K562 (cell line): ENCODE measurements at regions not wholly inside any gene's neighbourhood (a gene's known extent, or its start where the extent isn't known, plus 50 kb on each side); places are given as distances from the start of the nearest gene placed in this dataset.

Source experiments
- ATAC-seq: fragments of 200-7000 bp; cut with Tn5 transposase; 3 replicates; pipeline ENCODE4 v1.9.1; 2020; ENCODE audit warnings: moderate library complexity
- BruUV-seq: library from RNA; stranded (reverse); fragments of 400-500 nt; replicated peaks from 2 replicates; lab custom pipeline; 2021; lab: Mats Ljungman, UMichigan
- CTCF ChIA-PET: fragments of 300-600 bp; formaldehyde crosslinking; extraction: SDS; loops from one replicate; lab custom pipeline; 2021; ENCODE audit warnings: low intra/inter-chr PET ratio; lab: Yijun Ruan, JAX
- POLR2A ChIA-PET: fragments of 300-600, 350-650 bp; sonication (Branson Sonifier 250); formaldehyde crosslinking; extraction: SDS; loops from one replicate; lab custom pipeline; 2021; ENCODE audit warnings: antibody characterized with exemption, inconsistent platforms; lab: Yijun Ruan, JAX
- DNase-seq, 4 experiments: peaks; one replicate each; pipeline versions ENCODE4 v3.0.0 to v3.0.0-alpha.2; 2011 to 2018; ENCODE audit warnings: low spot score in 3 of 4, mixed read lengths in 3 of 4; ENCODE audit errors: extremely low read depth in 1 of 4
- FAIRE-seq: peaks from 2 replicates; lab custom pipeline; 2011; peaks lifted over from hg19 to GRCh38; lab: Jason Lieb, UNC
- H2AFZ ChIP-seq: 2 replicates; pipeline ENCODE4 v1.6.0; 2011; ENCODE audit warnings: low read depth, low read length, control low read depth, inconsistent platforms
- H3K27ac ChIP-seq: fragments of 200-600 bp; 3 replicates; pipeline ENCODE4 v1.8.0; 2011; ENCODE audit warnings: low read depth, mild to moderate bottlenecking, control low read depth, inconsistent platforms, low read length, moderate library complexity, mixed read lengths; ENCODE audit errors: extremely low read depth
- H3K27me3 ChIP-seq, 2 experiments: fragments of 300-600 bp in 1 of 2; 2 replicates in 1 of 2; 3 replicates in 1 of 2; pipeline versions ENCODE4 v1.6.0 to v1.8.0; 2011; ENCODE audit warnings: inconsistent platforms in 2 of 2, low read length in 2 of 2, mild to moderate bottlenecking in 1 of 2, mixed read lengths in 1 of 2, moderate library complexity in 1 of 2; ENCODE audit not compliant: control insufficient read depth in 2 of 2, insufficient read depth in 2 of 2
- H3K36me3 ChIP-seq: fragments of 300-600 bp; 3 replicates; pipeline ENCODE4 v1.8.0; 2011; ENCODE audit warnings: mild to moderate bottlenecking, low read length, inconsistent platforms; ENCODE audit not compliant: control insufficient read depth, insufficient read depth
- H3K4me1 ChIP-seq, 2 experiments: fragments of 200-600 bp in 1 of 2; replicated peaks in 1 of 2; 2 replicates in 1 of 2; 3 replicates in 1 of 2; pipeline versions ENCODE4 v1.5.1 to v1.8.0; 2011; ENCODE audit warnings: inconsistent platforms in 2 of 2, low read length in 2 of 2, mild to moderate bottlenecking in 1 of 2, mixed read lengths in 1 of 2, moderate library complexity in 1 of 2; ENCODE audit not compliant: control insufficient read depth in 2 of 2, insufficient read depth in 2 of 2
- H3K4me2 ChIP-seq: 2 replicates; pipeline ENCODE4 v1.6.1; 2011; ENCODE audit warnings: low read length, control low read depth, inconsistent platforms, mixed read lengths; ENCODE audit not compliant: insufficient read depth
- H3K4me3 ChIP-seq: fragments of 200-600 bp; sonication (generic), shearing (Covaris generic); 2 replicates; pipeline ENCODE4 v1.5.1; 2016; ENCODE audit warnings: control low read depth, inconsistent platforms
- H3K79me2 ChIP-seq: fragments of 200-600 bp; 3 replicates; pipeline ENCODE4 v1.8.0; 2011; ENCODE audit warnings: low read length, inconsistent platforms; ENCODE audit not compliant: control insufficient read depth, insufficient read depth
- H3K9ac ChIP-seq, 2 experiments: 2 replicates each; pipeline versions ENCODE4 v1.6.0 to v1.6.1; 2011; ENCODE audit warnings: low read depth in 2 of 2, low read length in 2 of 2, control low read depth in 1 of 2, inconsistent platforms in 1 of 2, mild to moderate bottlenecking in 1 of 2, mixed read lengths in 1 of 2; ENCODE audit not compliant: insufficient read depth in 1 of 2
- H3K9me1 ChIP-seq: one replicate; pipeline ENCODE4 v1.6.0; 2011; ENCODE audit warnings: inconsistent platforms, mild to moderate bottlenecking, low read length, moderate library complexity; ENCODE audit not compliant: control insufficient read depth, insufficient read depth
- H3K9me3 ChIP-seq: replicated peaks from 2 replicates; pipeline ENCODE4 v1.5.1; 2011; ENCODE audit warnings: low read depth, low read length, inconsistent platforms; ENCODE audit not compliant: control insufficient read depth, insufficient read depth
- H4K20me1 ChIP-seq: replicated peaks from 2 replicates; pipeline ENCODE4 v1.6.1; 2011; ENCODE audit warnings: low read length, inconsistent platforms, mixed read lengths; ENCODE audit not compliant: control insufficient read depth, insufficient read depth
- FUS ChIP-seq: fragments of 200-400 bp; formaldehyde crosslinking; optimal IDR thresholded peaks from 2 replicates; pipeline ENCODE3; 2017; ENCODE audit warnings: low read depth, low read length
- HDGF ChIP-seq: fragments of 450-650 bp; IDR thresholded peaks from 2 replicates; pipeline ENCODE4 v1.6.1; 2016
- SMARCA5 ChIP-seq: fragments of 450-650 bp; IDR thresholded peaks from 2 replicates; pipeline ENCODE4 v1.6.1; 2016
- STAG1 ChIP-seq: sonication (generic); formaldehyde crosslinking; IDR thresholded peaks from 2 replicates; pipeline ENCODE4 v1.5.0; 2020; ENCODE audit warnings: missing genetic modification reagents, borderline replicate concordance
- ZKSCAN1 ChIP-seq: fragments of 150-350 bp; IDR thresholded peaks from 2 replicates; pipeline ENCODE4 v1.6.1; 2016; ENCODE audit warnings: low read depth, low read length
- WGBS: fragments of 100-300 bp; shearing (Covaris generic); methylation state at CpG from one replicate; pipeline ENCODE4 v1.1.6; 2016; ENCODE audit warnings: low coverage, mixed read lengths; ENCODE audit not compliant: insufficient coverage; ENCODE audit errors: missing lambda C conversion rate; 5-methylcytosine and 5-hydroxymethylcytosine counted together
- in situ Hi-C: fragments of 300-500 bp; cut with MboI; formaldehyde crosslinking; loops from 4 replicates; pipeline ENCODE4 v1.15.0; 2018; ENCODE audit warnings: inconsistent platforms, mixed read lengths
- intact Hi-C: fragments of 100-400 bp; cut with micrococcal nuclease; formaldehyde crosslinking; loops from 2 replicates; pipeline ENCODE4 v1.14.2; 2022
- TF ChIP-seq, protein P1 (sequence below): sonication (generic); formaldehyde crosslinking; IDR thresholded peaks from 2 replicates; pipeline ENCODE4 v1.8.1; 2022; ENCODE audit warnings: missing genetic modification reagents
- TF ChIP-seq, protein P2 (sequence below): fragments of 250-450 bp; sonication (Bioruptor Pico); IDR thresholded peaks from 2 replicates; pipeline ENCODE4 v1.9.0; 2021; ENCODE audit warnings: mild to moderate bottlenecking
- TF ChIP-seq, protein P3 (sequence below): fragments of 250-450 bp; sonication (Bioruptor Pico); IDR thresholded peaks from 2 replicates; pipeline ENCODE4 v1.5.0; 2020; ENCODE audit warnings: mild to moderate bottlenecking
- TF ChIP-seq, protein P4 (sequence below): fragments of 250-450 bp; sonication (Bioruptor Pico); IDR thresholded peaks from 2 replicates; pipeline ENCODE4 v1.8.0; 2022; ENCODE audit warnings: inconsistent platforms
- TF ChIP-seq, protein P5 (sequence below), 2 experiments: IDR thresholded peaks; 2 replicates each; pipeline ENCODE4 v1.6.1; 2011; ENCODE audit warnings: borderline replicate concordance in 1 of 2, control low read depth in 1 of 2, low read depth in 1 of 2, low read length in 1 of 2, mild to moderate bottlenecking in 1 of 2, mixed read lengths in 1 of 2, moderate library complexity in 1 of 2; ENCODE audit not compliant: insufficient read depth in 1 of 2, insufficient read length in 1 of 2, poor library complexity in 1 of 2, severe bottlenecking in 1 of 2; ENCODE audit errors: extremely low read depth in 1 of 2

DNA sequence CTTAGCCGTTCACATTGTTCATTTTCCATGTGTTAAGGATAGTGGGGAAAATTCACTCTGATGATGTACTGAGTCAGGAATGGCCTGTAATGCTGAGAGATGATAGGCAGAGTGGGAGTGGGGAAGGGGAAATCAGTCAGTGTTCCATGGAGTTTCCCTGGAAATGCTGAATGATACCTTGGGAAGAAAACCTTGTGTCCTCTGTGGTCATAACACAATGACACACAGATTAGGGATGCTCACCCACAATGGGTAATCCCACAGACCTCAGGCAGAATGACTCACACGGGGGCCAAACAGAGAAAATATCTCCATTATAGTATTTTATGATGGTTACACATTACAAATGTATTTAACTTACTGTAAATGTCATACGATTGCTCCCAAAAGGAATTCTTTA is 118.0 kb downstream of the SNX19 start:
- Histone ChIP-seq H3K27ac (no peak overlapping the region), H4K20me1 (no peaks in the 10 kb centered on the region), H2AFZ (no peak overlapping the region), H3K9ac (no peak overlapping the region), H3K9me3 (no peaks in the 10 kb centered on the region), H3K79me2 (no peaks in the 10 kb centered on the region), H3K4me3 (no peak overlapping the region), H3K27me3 (no peaks in the 10 kb centered on the region), H3K9me1 (no peaks in the 10 kb centered on the region), H3K36me3 (no peaks in the 10 kb centered on the region), H3K4me2 (no peak overlapping the region)
- FAIRE-seq: no peak
- WGBS: 6% methylated on average over 3 of the region's 3 CpGs
- CTCF ChIA-PET: no interaction called here
- no TSS peak for BruUV-seq
- POLR2A ChIA-PET: no interaction called here
- in situ Hi-C loops: no loop called here
- intact Hi-C loops: no loop called here
- TF ChIP-seq STAG1: no peak
- TF ChIP-seq, protein P1, sequence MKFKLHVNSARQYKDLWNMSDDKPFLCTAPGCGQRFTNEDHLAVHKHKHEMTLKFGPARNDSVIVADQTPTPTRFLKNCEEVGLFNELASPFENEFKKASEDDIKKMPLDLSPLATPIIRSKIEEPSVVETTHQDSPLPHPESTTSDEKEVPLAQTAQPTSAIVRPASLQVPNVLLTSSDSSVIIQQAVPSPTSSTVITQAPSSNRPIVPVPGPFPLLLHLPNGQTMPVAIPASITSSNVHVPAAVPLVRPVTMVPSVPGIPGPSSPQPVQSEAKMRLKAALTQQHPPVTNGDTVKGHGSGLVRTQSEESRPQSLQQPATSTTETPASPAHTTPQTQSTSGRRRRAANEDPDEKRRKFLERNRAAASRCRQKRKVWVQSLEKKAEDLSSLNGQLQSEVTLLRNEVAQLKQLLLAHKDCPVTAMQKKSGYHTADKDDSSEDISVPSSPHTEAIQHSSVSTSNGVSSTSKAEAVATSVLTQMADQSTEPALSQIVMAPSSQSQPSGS: no peak
- TF ChIP-seq, protein P2, sequence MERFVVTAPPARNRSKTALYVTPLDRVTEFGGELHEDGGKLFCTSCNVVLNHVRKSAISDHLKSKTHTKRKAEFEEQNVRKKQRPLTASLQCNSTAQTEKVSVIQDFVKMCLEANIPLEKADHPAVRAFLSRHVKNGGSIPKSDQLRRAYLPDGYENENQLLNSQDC (CRISPR knock-in tag): no peak
- TF ChIP-seq, all 486 proteins: peak for 0
- DNase-seq (no peak), ATAC-seq (no peak)
- no peaks in the 10 kb centered on the region for H3K4me1 ChIP-seq

DNA sequence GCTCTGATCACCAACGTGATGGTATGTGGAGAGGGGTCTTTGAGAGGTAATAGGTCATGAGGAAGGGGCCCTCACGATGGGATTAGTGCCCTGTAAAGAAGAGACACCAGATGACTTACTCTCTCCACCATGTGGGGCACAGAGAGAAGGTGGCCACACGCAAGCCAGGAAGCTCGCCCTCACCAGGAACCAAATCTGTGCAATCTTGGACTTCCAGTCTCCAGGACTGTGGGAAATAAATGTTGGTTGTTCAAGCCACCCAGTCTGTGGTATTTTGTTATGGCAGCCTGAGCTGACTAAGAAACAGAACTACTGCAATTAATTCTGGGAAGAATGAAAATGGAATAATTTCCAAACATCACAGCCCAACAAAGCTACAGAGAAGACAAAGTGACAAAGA is 117.5 kb downstream of the SNX19 start:
- intact Hi-C loops: no loop called here
- H3K79me2 ChIP-seq: no peaks in the 10 kb centered on the region
- H3K27ac ChIP-seq: no peak overlapping the region
- DNase-seq: no peak
- no peak for ATAC-seq
- CTCF ChIA-PET: no interaction called here
- WGBS: 0% methylated on average over 4 of the region's 4 CpGs
- H3K9me1 ChIP-seq: no peaks in the 10 kb centered on the region
- in situ Hi-C loops: no loop called here
- no peaks in the 10 kb centered on the region for H3K36me3 ChIP-seq
- no peaks in the 10 kb centered on the region for H3K4me1 ChIP-seq
- BruUV-seq: no TSS peak
- no peak overlapping the region for H3K4me2 ChIP-seq
- H3K27me3 ChIP-seq: no peaks in the 10 kb centered on the region
- no peak overlapping the region for H3K9ac ChIP-seq
- no peaks in the 10 kb centered on the region for H4K20me1 ChIP-seq
- no peak overlapping the region for H3K4me3 ChIP-seq
- no peak overlapping the region for H2AFZ ChIP-seq
- FAIRE-seq: no peak
- POLR2A ChIA-PET: no interaction called here
- no peaks in the 10 kb centered on the region for H3K9me3 ChIP-seq
- TF ChIP-seq, protein P3, sequence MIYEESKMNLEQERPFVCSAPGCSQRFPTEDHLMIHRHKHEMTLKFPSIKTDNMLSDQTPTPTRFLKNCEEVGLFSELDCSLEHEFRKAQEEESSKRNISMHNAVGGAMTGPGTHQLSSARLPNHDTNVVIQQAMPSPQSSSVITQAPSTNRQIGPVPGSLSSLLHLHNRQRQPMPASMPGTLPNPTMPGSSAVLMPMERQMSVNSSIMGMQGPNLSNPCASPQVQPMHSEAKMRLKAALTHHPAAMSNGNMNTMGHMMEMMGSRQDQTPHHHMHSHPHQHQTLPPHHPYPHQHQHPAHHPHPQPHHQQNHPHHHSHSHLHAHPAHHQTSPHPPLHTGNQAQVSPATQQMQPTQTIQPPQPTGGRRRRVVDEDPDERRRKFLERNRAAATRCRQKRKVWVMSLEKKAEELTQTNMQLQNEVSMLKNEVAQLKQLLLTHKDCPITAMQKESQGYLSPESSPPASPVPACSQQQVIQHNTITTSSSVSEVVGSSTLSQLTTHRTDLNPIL (CRISPR knock-in tag): no peak
- TF ChIP-seq SMARCA5 (no peak), FUS (no peak), HDGF (no peak), ZKSCAN1 (no peak)
- TF ChIP-seq, protein P4, sequence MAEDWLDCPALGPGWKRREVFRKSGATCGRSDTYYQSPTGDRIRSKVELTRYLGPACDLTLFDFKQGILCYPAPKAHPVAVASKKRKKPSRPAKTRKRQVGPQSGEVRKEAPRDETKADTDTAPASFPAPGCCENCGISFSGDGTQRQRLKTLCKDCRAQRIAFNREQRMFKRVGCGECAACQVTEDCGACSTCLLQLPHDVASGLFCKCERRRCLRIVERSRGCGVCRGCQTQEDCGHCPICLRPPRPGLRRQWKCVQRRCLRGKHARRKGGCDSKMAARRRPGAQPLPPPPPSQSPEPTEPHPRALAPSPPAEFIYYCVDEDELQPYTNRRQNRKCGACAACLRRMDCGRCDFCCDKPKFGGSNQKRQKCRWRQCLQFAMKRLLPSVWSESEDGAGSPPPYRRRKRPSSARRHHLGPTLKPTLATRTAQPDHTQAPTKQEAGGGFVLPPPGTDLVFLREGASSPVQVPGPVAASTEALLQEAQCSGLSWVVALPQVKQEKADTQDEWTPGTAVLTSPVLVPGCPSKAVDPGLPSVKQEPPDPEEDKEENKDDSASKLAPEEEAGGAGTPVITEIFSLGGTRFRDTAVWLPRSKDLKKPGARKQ (CRISPR knock-in tag): no peak
- TF ChIP-seq, protein P5, sequence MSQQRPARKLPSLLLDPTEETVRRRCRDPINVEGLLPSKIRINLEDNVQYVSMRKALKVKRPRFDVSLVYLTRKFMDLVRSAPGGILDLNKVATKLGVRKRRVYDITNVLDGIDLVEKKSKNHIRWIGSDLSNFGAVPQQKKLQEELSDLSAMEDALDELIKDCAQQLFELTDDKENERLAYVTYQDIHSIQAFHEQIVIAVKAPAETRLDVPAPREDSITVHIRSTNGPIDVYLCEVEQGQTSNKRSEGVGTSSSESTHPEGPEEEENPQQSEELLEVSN (IDR thresholded peaks at IDR 0.05; ENCODE audit: borderline replicate concordance in 1 of 2, extremely low read depth in 1 of 2, insufficient read depth in 1 of 2, insufficient read length in 1 of 2, low read depth in 1 of 2, low read length in 1 of 2, poor library complexity in 1 of 2, severe bottlenecking in 1 of 2): no peak
